HG02938 (cell line): ENCODE measurements at regions not wholly inside any gene's neighbourhood (a gene's known extent, or its start where the extent isn't known, plus 50 kb on each side); places are given as distances from the start of the nearest gene placed in this dataset.

Source experiments
- ATAC-seq: cut with Tn5 transposase; IDR thresholded peaks from one replicate; pipeline ENCODE4 v1.9.1; 2021; ENCODE audit warnings: mild to moderate bottlenecking, moderate library complexity; ENCODE audit not compliant: unreplicated experiment

- ATAC-seq = no peak
Observed at GRCh38 chr10:36254199-36254598, 612.1 kb upstream of the FZD8 start.

- ATAC-seq = no peak
Observed at GRCh38 chr10:36253731-36254130, 611.6 kb upstream of the FZD8 start.

- no peak for ATAC-seq
Observed at GRCh38 chr10:36251068-36251467, 609.0 kb upstream of the FZD8 start.

- no peak for ATAC-seq
Observed at GRCh38 chr10:36248304-36248981, 606.3 kb upstream of the FZD8 start.

GRCh38 chr10:36247478-36247877 is 605.4 kb upstream of the FZD8 start:
- no peak for ATAC-seq

GRCh38 chr10:36236931-36237330 is 594.8 kb upstream of the FZD8 start:
- no peak for ATAC-seq

- ATAC-seq = no peak
Observed at GRCh38 chr10:36236341-36236740, 594.2 kb upstream of the FZD8 start.

GRCh38 chr10:36232935-36233334 is 590.8 kb upstream of the FZD8 start:
- no peak for ATAC-seq

- no peak for ATAC-seq
Observed at GRCh38 chr10:36224431-36224985, 582.4 kb upstream of the FZD8 start.

GRCh38 chr10:36221101-36221500 is 579.0 kb upstream of the FZD8 start:
- no peak for ATAC-seq

- ATAC-seq = no peak
Observed at GRCh38 chr10:36220151-36220550, 578.1 kb upstream of the FZD8 start.

- no peak for ATAC-seq
Observed at GRCh38 chr10:36211856-36212255, 569.8 kb upstream of the FZD8 start.

- ATAC-seq = no peak
Observed at GRCh38 chr10:36209480-36209879, 567.4 kb upstream of the FZD8 start.

GRCh38 chr10:36202881-36203280 is 560.8 kb upstream of the FZD8 start:
- no peak for ATAC-seq

- ATAC-seq = no peak
Observed at GRCh38 chr10:36200577-36200976, 558.5 kb upstream of the FZD8 start.

- no peak for ATAC-seq
Observed at GRCh38 chr10:36198322-36198721, 556.2 kb upstream of the FZD8 start.

GRCh38 chr10:36195364-36195763 is 553.3 kb upstream of the FZD8 start:
- ATAC-seq = no peak

GRCh38 chr10:36194276-36194675 is 552.2 kb upstream of the FZD8 start:
- ATAC-seq = no peak

- no peak for ATAC-seq
Observed at GRCh38 chr10:36191009-36191408, 548.9 kb upstream of the FZD8 start.

GRCh38 chr10:36188461-36188860 is 546.4 kb upstream of the FZD8 start:
- ATAC-seq = no peak

GRCh38 chr10:36188080-36188453 is 546.0 kb upstream of the FZD8 start:
- no peak for ATAC-seq

- ATAC-seq = no peak
Observed at GRCh38 chr10:36187380-36188079, 545.4 kb upstream of the FZD8 start.
